Cerebellar nuclear complex (tissue), 1 donor: ENCODE measurements at regions not wholly inside any gene's neighbourhood (a gene's known extent, or its start where the extent isn't known, plus 50 kb on each side); places are given as distances from the start of the nearest gene placed in this dataset.

ENCODE experiments used
- DNase-seq, 2 experiments: peaks; one replicate each; lab custom pipeline; 2025; lab: John Stamatoyannopoulos, UW

- no peak for DNase-seq
These were observed 251.9 kb upstream of the TCERG1L start for GRCh38 chr10:131563411-131563810.

GRCh38 chr10:131567279-131568162 lies 256.0 kb upstream of the TCERG1L start:
- no peak for DNase-seq

- DNase-seq = no peak
These were observed 257.3 kb upstream of the TCERG1L start for GRCh38 chr10:131568866-131569265.

- no peak for DNase-seq
These were observed 258.6 kb upstream of the TCERG1L start for GRCh38 chr10:131569851-131570715.

- DNase-seq = no peak
These were observed 259.3 kb upstream of the TCERG1L start for GRCh38 chr10:131570716-131571307.

GRCh38 chr10:131571346-131571745 lies 259.8 kb upstream of the TCERG1L start:
- DNase-seq = no peak

- no peak for DNase-seq
These were observed 260.3 kb upstream of the TCERG1L start for GRCh38 chr10:131571865-131572264.

GRCh38 chr10:131573256-131573655 lies 261.7 kb upstream of the TCERG1L start:
- DNase-seq = no peak

GRCh38 chr10:131573707-131574106 lies 262.2 kb upstream of the TCERG1L start:
- DNase-seq = no peak

- DNase-seq = no peak
These were observed 262.8 kb upstream of the TCERG1L start for GRCh38 chr10:131574363-131574706.

GRCh38 chr10:131574707-131575430 lies 263.3 kb upstream of the TCERG1L start:
- DNase-seq = no peak

GRCh38 chr10:131575877-131576276 lies 264.4 kb upstream of the TCERG1L start:
- DNase-seq = no peak

GRCh38 chr10:131576341-131577177 lies 265.0 kb upstream of the TCERG1L start:
- no peak for DNase-seq

GRCh38 chr10:131577178-131577555 lies 265.6 kb upstream of the TCERG1L start:
- DNase-seq = no peak

- DNase-seq = no peak
These were observed 266.4 kb upstream of the TCERG1L start for GRCh38 chr10:131577786-131578471.

GRCh38 chr10:131578472-131578970 lies 267.0 kb upstream of the TCERG1L start:
- no peak for DNase-seq

GRCh38 chr10:131579251-131580071 lies 267.9 kb upstream of the TCERG1L start:
- no peak for DNase-seq

- DNase-seq = no peak
These were observed 268.6 kb upstream of the TCERG1L start for GRCh38 chr10:131580076-131580652.

- no peak for DNase-seq
These were observed 269.2 kb upstream of the TCERG1L start for GRCh38 chr10:131580674-131581073.
